ENCODE measurements at regions not wholly inside any gene's neighbourhood (a gene's known extent, or its start where the extent isn't known, plus 50 kb on each side); places are given as distances from the start of the nearest gene placed in this dataset.

DNA sequence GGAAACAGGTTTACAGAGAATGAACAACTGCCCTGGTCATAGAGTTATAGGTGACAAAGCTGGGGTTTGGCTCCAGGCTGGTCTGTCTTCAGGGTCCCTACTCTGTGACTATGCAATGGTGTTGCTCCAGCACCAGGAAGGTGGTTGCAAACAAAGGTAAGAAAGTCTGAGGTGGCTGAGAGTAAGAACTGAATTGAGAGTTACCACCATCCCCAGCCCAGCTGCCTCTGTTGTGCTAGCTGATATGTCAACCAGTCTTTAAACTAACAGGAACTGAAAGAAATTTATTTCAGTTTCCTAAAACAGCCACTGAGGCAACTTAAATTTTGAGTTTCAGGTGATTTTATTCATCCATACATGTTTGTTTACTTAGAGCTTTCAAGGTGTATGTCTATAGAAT is 111.0 kb upstream of the LRIG3 start:
- peak; percentile 11 for DNase-seq (ENCODE audit: low read depth)
- H3K4me3 ChIP-seq (ENCODE audit: low read depth, low read length): no peak overlapping the region
- TF ChIP-seq, protein P1, sequence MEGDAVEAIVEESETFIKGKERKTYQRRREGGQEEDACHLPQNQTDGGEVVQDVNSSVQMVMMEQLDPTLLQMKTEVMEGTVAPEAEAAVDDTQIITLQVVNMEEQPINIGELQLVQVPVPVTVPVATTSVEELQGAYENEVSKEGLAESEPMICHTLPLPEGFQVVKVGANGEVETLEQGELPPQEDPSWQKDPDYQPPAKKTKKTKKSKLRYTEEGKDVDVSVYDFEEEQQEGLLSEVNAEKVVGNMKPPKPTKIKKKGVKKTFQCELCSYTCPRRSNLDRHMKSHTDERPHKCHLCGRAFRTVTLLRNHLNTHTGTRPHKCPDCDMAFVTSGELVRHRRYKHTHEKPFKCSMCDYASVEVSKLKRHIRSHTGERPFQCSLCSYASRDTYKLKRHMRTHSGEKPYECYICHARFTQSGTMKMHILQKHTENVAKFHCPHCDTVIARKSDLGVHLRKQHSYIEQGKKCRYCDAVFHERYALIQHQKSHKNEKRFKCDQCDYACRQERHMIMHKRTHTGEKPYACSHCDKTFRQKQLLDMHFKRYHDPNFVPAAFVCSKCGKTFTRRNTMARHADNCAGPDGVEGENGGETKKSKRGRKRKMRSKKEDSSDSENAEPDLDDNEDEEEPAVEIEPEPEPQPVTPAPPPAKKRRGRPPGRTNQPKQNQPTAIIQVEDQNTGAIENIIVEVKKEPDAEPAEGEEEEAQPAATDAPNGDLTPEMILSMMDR (IDR thresholded peaks at IDR 0.05; ENCODE audit: insufficient read depth, low read depth, low read length, missing control alignments): no peak

DNA sequence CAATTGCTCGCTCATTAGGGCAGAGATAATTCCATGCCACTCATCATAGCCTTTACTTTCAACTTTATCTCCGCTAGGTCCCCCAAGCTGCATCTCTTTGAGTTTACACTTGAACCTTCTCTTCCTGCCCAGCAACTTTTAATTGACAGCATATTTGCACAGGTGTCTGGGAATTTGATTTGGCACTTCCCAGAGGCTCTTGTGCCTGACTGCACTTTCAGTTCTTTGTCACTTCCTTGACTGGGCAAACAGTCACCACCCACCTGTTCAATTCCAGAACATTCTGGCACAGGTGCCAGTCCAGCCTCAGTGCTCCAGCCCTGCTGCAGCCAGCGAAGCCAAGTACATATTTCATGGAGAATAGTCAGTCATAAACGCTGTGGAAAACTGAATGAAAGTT is 110.1 kb upstream of the LRIG3 start:
- DNase-seq (ENCODE audit: low read depth): no peak
- no peak overlapping the region for H3K4me3 ChIP-seq (ENCODE audit: low read depth, low read length)
- TF ChIP-seq, protein P1 (IDR thresholded peaks at IDR 0.05; ENCODE audit: insufficient read depth, low read depth, low read length, missing control alignments): no peak

DNA sequence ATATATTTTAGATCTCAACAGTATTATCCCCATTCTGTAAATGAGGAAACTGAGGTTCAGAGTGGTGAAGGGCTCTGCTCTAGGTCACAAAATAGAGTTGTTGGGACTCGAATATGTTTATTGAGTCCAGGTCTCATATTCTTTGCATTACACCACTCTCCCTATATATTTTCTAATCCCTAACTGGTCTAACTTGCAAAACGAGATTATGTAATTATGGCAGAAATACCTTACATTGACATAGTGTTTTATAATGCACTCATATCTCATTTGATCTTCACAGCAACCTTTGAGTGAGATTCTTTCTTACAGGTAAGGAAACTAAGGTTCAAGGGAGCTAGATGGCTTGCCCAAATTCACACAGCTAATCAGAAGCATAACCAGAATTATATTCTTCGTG is 106.9 kb upstream of the LRIG3 start:
- TF ChIP-seq, protein P1 (IDR thresholded peaks at IDR 0.05; ENCODE audit: insufficient read depth, low read depth, low read length, missing control alignments): no peak
- DNase-seq (ENCODE audit: low read depth): no peak
- no peak overlapping the region for H3K4me3 ChIP-seq (ENCODE audit: low read depth, low read length)

DNA sequence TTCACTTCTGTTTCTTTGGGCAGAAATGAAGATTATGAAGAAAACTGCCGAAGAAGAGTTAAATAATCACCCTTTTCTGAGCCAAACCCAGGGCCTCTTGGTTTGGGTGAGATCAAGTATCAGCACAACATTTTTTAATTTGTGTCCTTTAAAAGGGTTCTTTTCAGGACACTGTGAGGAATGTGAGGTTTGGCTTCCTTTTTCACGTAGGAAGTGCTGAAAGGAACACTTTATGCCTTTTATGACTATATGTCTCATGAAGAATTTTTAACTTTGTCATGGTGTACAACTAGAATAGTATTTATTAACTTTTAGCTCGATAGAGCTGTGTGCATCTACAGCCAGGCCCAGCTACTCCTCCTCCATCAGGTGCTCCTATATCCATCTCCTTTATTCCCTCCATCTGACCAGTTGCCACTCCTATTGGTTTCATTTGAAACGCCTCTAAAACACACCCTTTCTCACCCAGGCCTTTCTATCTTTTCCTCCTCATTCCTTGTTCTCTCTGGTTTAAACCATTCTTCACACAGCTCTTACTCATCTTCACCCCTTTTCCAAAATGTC is 103.6 kb upstream of the LRIG3 start:
- TF ChIP-seq, protein P1 (IDR thresholded peaks at IDR 0.05; ENCODE audit: insufficient read depth, low read depth, low read length, missing control alignments): no peak
- no peak for DNase-seq (ENCODE audit: low read depth)

DNA sequence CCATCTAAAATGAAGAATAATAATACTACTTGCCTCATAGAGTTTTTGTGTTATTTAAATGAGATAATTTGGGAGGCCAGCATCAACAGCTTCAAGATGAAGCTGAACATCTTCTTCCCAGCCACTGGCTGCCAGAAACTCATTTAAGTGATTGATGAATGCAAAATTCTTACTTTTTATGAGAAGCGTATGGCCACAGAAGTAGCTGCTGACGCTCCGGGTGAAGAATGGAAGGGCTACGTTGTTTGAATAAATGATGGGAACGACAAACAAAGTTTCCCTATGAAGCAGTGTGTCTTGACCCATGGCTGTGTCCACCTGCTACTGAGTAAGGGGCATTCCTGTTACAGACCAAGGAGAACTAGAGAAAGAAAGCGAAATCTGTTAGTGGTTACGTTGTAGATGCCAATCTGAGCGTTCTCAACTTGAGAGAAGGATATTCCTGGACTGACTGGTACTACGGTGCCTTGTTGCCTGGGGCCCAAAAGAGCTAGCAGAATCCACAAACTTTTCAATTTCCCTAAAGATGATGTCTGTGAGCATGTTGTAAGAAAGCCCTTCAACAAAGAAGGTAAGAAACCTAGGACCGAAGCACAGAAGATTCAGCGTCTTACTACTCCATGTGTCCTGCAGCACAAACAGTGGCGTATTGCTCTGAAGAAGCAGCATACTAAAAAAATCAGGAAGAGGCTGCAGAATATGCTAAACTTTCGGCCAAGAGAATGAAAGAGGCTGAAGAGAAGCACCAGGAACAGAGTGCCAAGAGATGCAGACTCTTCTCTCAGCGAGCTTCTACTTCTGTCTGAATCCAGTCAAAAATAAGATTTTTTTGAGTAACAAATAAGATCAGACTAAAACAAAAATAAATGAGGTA is 100.0 kb upstream of the LRIG3 start:
- DNase-seq (ENCODE audit: low read depth): no peak
- TF ChIP-seq, protein P1 (IDR thresholded peaks at IDR 0.05; ENCODE audit: insufficient read depth, low read depth, low read length, missing control alignments): no peak
- no peak overlapping the region for H3K4me3 ChIP-seq (ENCODE audit: low read depth, low read length)

More for the DNA sequence above, 103.6 kb upstream of the LRIG3 start:
- H3K4me3 ChIP-seq (ENCODE audit: low read depth, low read length): no peak overlapping the region

DNA sequence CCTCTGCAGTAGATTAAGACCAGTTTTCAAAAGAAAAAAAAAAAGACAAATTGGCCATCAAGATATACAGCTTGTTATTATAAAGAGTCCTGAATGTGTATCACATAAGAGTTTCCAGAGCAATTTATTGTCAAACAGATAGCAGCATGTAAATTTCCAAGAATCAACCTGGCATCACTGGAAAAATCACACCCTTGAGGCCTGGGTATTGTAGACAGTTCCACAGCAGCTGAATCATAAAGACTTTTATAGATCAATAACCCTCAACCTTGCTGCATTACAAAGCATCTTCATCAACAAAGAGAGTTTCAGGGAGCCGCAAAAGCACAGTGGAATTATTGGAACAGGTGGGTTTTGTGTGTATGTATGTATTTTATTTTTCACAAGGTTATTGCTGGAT is 94.6 kb upstream of the LRIG3 start:
- TF ChIP-seq, protein P1 (IDR thresholded peaks at IDR 0.05; ENCODE audit: insufficient read depth, low read depth, low read length, missing control alignments): no peak
- H3K4me3 ChIP-seq (ENCODE audit: low read depth, low read length): no peak overlapping the region
- DNase-seq (ENCODE audit: low read depth): no peak

All from GM12865 (cell line).